ENCODE measurements at regions not wholly inside any gene's neighbourhood (a gene's known extent, or its start where the extent isn't known, plus 50 kb on each side); places are given as distances from the start of the nearest gene placed in this dataset.

GRCh38 chr13:112177450-112178288 is 110.7 kb downstream of the SOX1 start:
- CTCF ChIA-PET = no interaction called here
- peaks cover 4% of the 10 kb centered on the region for H3K9me3 Mint-ChIP-seq

GRCh38 chr13:112178769-112179168 is 111.8 kb downstream of the SOX1 start:
- H3K4me1 Mint-ChIP-seq (ENCODE audit: low read depth) = no peaks in the 10 kb centered on the region
- POLR2A ChIA-PET = no interaction called here

More at GRCh38 chr13:112177450-112178288, 110.7 kb downstream of the SOX1 start:
- Mint-ChIP-seq H3K27ac (no peak overlapping the region), H3K36me3 (ENCODE audit: low read depth) (no peaks in the 10 kb centered on the region), H3K27me3 (peaks cover 15% of the 10 kb centered on the region), H3K4me3 (no peak overlapping the region), H3K4me1 (ENCODE audit: low read depth) (no peaks in the 10 kb centered on the region)
- Histone ChIP-seq H3K36me3 (ENCODE audit: insufficient read depth, low read length) (no peaks in the 10 kb centered on the region), H3K9me3 (ENCODE audit: control insufficient read depth in 1 of 2, insufficient read depth in 1 of 2, low read length in 2 of 2) (peaks cover 5 to 15% of the 10 kb centered on the region in 2 experiments), H3K27ac (ENCODE audit: low read depth in 1 of 2, low read length in 2 of 2) (no peak overlapping the region), H3K27me3 (ENCODE audit: control insufficient read depth in 1 of 2, insufficient read depth in 2 of 2, low read length in 2 of 2) (peaks cover 0 to 3% of the 10 kb centered on the region in 2 experiments), H3K4me1 (ENCODE audit: insufficient read depth, low read length) (no peaks in the 10 kb centered on the region), H3K4me3 (ENCODE audit: low read length) (no peak overlapping the region)
- ATAC-seq (ENCODE audit: poor library complexity) = no peak
- no peak for DNase-seq
- no peak for TF ChIP-seq CTCF (IDR thresholded peaks at IDR 0.05)
- intact Hi-C loops (cut with DNase I, micrococcal nuclease) = no loop called here
- POLR2A ChIA-PET = no interaction called here

GRCh38 chr13:112179421-112179820 is 112.5 kb downstream of the SOX1 start:
- POLR2A ChIA-PET = no interaction called here
- H3K27ac Mint-ChIP-seq = no peak overlapping the region

More at GRCh38 chr13:112178769-112179168, 111.8 kb downstream of the SOX1 start:
- no peaks in the 10 kb centered on the region for H3K4me1 ChIP-seq (ENCODE audit: insufficient read depth, low read length)
- no peak overlapping the region for H3K4me3 Mint-ChIP-seq
- peaks cover 5 to 20% of the 10 kb centered on the region in 2 experiments for H3K9me3 ChIP-seq (ENCODE audit: control insufficient read depth in 1 of 2, insufficient read depth in 1 of 2, low read length in 2 of 2)
- H3K27me3 ChIP-seq (ENCODE audit: control insufficient read depth in 1 of 2, insufficient read depth in 2 of 2, low read length in 2 of 2) = peaks cover 0 to 3% of the 10 kb centered on the region in 2 experiments
- H3K36me3 Mint-ChIP-seq (ENCODE audit: low read depth) = no peaks in the 10 kb centered on the region
- CTCF ChIA-PET = no interaction called here
- H3K9me3 Mint-ChIP-seq = peaks cover 3% of the 10 kb centered on the region
- ATAC-seq (ENCODE audit: poor library complexity) = no peak
- peaks cover 15% of the 10 kb centered on the region for H3K27me3 Mint-ChIP-seq
- H3K36me3 ChIP-seq (ENCODE audit: insufficient read depth, low read length) = no peaks in the 10 kb centered on the region
- intact Hi-C loops (cut with DNase I, micrococcal nuclease) = no loop called here
- H3K27ac ChIP-seq (ENCODE audit: low read depth in 1 of 2, low read length in 2 of 2) = no peak overlapping the region
- TF ChIP-seq CTCF (IDR thresholded peaks at IDR 0.05) = no peak
- no peak for DNase-seq
- H3K4me3 ChIP-seq (ENCODE audit: low read length) = no peak overlapping the region
- H3K27ac Mint-ChIP-seq = no peak overlapping the region

More at GRCh38 chr13:112179421-112179820, 112.5 kb downstream of the SOX1 start:
- TF ChIP-seq CTCF (IDR thresholded peaks at IDR 0.05) = no peak
- Histone ChIP-seq H3K4me3 (ENCODE audit: low read length) (no peak overlapping the region), H3K4me1 (ENCODE audit: insufficient read depth, low read length) (no peaks in the 10 kb centered on the region), H3K36me3 (ENCODE audit: insufficient read depth, low read length) (no peaks in the 10 kb centered on the region), H3K9me3 (ENCODE audit: control insufficient read depth in 1 of 2, insufficient read depth in 1 of 2, low read length in 2 of 2) (peaks cover 0 to 21% of the 10 kb centered on the region in 2 experiments), H3K27ac (ENCODE audit: low read depth in 1 of 2, low read length in 2 of 2) (no peak overlapping the region), H3K27me3 (ENCODE audit: control insufficient read depth in 1 of 2, insufficient read depth in 2 of 2, low read length in 2 of 2) (peaks cover 0 to 3% of the 10 kb centered on the region in 2 experiments)
- Mint-ChIP-seq H3K36me3 (ENCODE audit: low read depth) (no peaks in the 10 kb centered on the region), H3K9me3 (no peaks in the 10 kb centered on the region), H3K4me3 (no peak overlapping the region), H3K4me1 (ENCODE audit: low read depth) (no peaks in the 10 kb centered on the region), H3K27me3 (peaks cover 15% of the 10 kb centered on the region)
- no peak for DNase-seq
- intact Hi-C loops (cut with DNase I, micrococcal nuclease) = no loop called here
- no peak for ATAC-seq (ENCODE audit: poor library complexity)
- CTCF ChIA-PET = no interaction called here

Data from CD4-positive, alpha-beta T cell (primary cell).